GM12865 (cell line): ENCODE measurements at regions not wholly inside any gene's neighbourhood (a gene's known extent, or its start where the extent isn't known, plus 50 kb on each side); places are given as distances from the start of the nearest gene placed in this dataset.

Source experiments
- DNase-seq: peaks from one replicate; pipeline ENCODE4 v3.0.0; 2010; ENCODE audit warnings: low read depth
- H3K4me3 ChIP-seq: 2 replicates; pipeline ENCODE4 v1.5.1; 2011; ENCODE audit warnings: mild to moderate bottlenecking, low read depth, low read length, control low read depth
- TF ChIP-seq, protein P1 (sequence below): IDR thresholded peaks from 2 replicates; pipeline ENCODE4 v1.5.1; 2011; ENCODE audit warnings: low read length, control low read depth, low read depth, inconsistent platforms; ENCODE audit not compliant: insufficient read depth; ENCODE audit errors: missing control alignments

DNA sequence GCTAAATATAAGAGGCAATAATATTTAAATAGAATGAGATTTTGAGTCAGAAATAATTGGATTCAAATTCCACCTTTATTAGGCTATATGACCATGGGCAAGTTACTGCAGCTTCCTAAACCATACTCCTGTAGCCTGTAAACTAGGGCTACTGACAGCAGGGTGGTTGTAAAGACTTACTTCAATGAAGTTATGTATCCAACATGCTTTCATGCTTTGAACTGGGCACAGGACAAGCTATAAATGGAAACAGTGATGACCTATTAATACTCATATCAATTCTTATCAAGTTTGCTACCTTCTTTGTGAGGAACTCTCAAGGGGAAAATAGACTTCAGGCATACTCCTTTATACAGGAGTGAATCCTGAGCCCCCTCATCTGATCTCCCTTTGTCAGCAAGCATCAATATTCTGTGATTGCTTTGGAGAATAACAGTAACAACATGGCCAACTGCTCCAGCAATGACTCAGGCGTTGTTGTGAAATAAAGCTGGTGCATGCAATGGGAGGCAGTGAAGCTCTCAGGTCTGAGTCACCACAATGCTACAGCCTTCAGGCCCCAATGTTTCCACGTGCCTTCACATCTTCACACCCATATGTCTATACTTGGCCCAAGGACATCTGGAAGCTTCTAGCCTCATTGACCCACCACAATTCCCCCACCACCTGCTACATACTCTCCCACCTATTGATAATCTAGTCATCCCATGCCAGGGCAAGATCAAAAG lies 102.5 kb downstream of the KCNA4 start:
- TF ChIP-seq, protein P1, sequence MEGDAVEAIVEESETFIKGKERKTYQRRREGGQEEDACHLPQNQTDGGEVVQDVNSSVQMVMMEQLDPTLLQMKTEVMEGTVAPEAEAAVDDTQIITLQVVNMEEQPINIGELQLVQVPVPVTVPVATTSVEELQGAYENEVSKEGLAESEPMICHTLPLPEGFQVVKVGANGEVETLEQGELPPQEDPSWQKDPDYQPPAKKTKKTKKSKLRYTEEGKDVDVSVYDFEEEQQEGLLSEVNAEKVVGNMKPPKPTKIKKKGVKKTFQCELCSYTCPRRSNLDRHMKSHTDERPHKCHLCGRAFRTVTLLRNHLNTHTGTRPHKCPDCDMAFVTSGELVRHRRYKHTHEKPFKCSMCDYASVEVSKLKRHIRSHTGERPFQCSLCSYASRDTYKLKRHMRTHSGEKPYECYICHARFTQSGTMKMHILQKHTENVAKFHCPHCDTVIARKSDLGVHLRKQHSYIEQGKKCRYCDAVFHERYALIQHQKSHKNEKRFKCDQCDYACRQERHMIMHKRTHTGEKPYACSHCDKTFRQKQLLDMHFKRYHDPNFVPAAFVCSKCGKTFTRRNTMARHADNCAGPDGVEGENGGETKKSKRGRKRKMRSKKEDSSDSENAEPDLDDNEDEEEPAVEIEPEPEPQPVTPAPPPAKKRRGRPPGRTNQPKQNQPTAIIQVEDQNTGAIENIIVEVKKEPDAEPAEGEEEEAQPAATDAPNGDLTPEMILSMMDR, result no peak
- no peak for DNase-seq

DNA sequence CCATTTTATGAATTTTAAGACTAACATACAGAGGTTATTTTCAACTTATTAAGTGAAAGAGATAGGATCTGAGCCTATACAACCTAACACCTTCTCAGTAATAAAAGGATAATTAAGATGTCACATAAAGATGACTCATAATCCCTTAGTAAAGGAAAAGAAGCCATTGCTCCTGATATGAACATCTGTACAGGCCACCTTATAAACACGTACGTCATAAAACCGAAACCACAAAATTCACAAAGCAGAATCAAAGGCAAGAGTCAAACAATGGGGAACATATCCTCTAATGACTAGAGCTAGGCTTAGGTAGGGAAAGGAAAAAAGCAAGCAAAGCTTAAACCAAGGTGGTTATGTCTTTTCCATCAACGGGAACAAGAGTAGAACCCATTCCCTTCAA lies 103.5 kb downstream of the KCNA4 start:
- DNase-seq, result no peak
- no peak overlapping the region for H3K4me3 ChIP-seq
- TF ChIP-seq, protein P1, result no peak

More for the DNA sequence above, 102.5 kb downstream of the KCNA4 start:
- no peak overlapping the region for H3K4me3 ChIP-seq

DNA sequence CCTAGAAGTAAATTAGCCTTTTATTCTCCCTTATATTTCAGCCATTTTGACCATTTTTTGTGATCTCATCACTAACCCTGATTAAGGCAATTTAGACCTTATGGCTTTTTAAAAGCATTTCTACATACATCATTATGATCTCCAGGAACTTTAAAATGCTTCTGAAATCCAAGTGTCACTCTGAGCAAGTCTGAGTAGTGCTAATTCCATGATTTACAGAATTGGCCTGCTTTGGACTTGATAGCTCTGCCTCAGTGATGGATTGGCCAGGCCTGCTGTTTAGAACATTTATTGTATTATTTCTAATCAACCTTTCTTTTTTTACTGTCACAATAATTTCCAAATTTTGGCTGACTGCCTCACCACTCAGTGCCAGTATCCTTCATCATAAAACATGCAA lies 116.4 kb downstream of the KCNA4 start:
- DNase-seq, result no peak
- TF ChIP-seq, protein P1, result no peak
- no peak overlapping the region for H3K4me3 ChIP-seq

DNA sequence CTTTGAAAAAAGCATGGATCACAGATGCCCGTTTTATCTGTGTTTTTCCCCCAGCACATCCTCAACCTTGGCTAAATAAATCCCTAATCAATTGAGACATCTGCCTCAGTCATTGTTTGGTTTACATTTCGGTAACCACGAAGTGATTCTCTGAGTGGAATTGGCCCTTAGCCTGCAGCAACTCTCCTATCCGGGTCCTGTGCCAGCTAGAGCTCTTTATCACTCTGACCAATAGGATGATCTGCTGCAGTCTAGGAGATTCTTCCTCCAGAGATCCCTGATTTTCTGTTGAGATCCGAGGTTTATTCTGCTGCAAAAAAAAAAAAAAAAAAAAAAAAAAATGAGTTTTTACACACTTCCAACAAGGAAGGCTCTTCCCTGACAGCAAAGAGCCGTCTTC lies 137.3 kb downstream of the KCNA4 start:
- H3K4me3 ChIP-seq, result no peak overlapping the region
- TF ChIP-seq, protein P1, result no peak
- no peak for DNase-seq

DNA sequence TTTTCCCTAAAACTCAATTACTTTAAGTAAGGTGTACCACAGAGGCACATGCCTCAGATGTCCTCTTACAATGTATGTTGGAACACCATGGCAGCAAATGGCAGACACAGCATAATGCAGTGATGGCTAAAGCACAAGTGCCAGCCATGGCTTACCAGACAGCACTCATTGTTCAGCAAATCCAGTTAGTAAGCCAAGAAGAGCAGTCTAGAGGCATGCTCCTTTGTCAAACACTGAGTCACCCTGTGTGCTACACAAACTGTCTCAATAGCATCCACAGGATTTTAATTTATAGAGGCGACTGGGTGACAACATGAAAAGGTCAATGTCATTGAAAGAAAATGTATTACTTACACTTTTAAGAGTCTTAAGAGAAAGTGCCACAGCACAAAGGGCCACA lies 140.6 kb downstream of the KCNA4 start:
- TF ChIP-seq, protein P1, result no peak
- no peak for DNase-seq
- H3K4me3 ChIP-seq, result no peak overlapping the region

DNA sequence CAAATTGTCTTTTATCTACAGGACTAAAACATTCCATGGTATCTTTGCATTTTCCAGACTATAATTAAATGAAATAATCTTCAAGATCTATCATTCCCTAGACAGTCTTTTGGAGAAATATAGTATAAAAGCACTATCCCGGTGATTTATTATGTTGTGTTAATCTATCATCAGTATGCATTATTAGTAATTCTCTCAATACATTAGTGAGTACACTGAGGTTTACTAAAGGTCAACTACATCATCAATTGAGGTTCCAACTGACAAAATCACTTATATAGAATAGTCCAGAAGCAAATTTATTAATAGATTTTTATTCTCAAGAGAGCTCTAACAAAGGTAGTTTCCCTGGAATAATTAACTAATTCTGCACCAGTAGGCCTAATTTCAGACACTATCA lies 169.6 kb downstream of the KCNA4 start:
- no peak for DNase-seq
- TF ChIP-seq, protein P1, result no peak
- H3K4me3 ChIP-seq, result no peak overlapping the region
